Right lobe of liver (tissue), 4 donors: ENCODE measurements at regions not wholly inside any gene's neighbourhood (a gene's known extent, or its start where the extent isn't known, plus 50 kb on each side); places are given as distances from the start of the nearest gene placed in this dataset.

Experiments used
- CTCF ChIP-seq, 4 donors: fragments of 200-600 bp in 3 of 4; fragments of 450-650 bp in 1 of 4; IDR thresholded peaks; one replicate each; pipeline versions ENCODE4 v1.5.1 to v1.8.0; 2016 to 2022; ENCODE audit warnings: antibody characterized with exemption in 4 of 4, mild to moderate bottlenecking in 2 of 4
- POLR2A ChIP-seq: fragments of 450-650 bp; IDR thresholded peaks from one replicate; pipeline ENCODE4 v1.6.1; 2017; ENCODE audit warnings: antibody characterized with exemption, mild to moderate bottlenecking
- donor health status: DM: no; HTN: no; CAD: no.
- donor health status: DM: no; HTN: no; CAD: no.
- donor health status: DM: no; HTN: yes; CAD: no.

GRCh38 chr2:175662335-175662734 lies 339.7 kb downstream of the LNPK start:
- TF ChIP-seq POLR2A (no peak), CTCF (IDR thresholded peaks at IDR 0.05) (no peak)
